GM19463 (cell line): ENCODE measurements at regions not wholly inside any gene's neighbourhood (a gene's known extent, or its start where the extent isn't known, plus 50 kb on each side); places are given as distances from the start of the nearest gene placed in this dataset.

Source experiments
- ATAC-seq: cut with Tn5 transposase; IDR thresholded peaks from one replicate; pipeline ENCODE4 v1.9.1; 2021; ENCODE audit warnings: mild to moderate bottlenecking, moderate library complexity; ENCODE audit not compliant: unreplicated experiment

DNA sequence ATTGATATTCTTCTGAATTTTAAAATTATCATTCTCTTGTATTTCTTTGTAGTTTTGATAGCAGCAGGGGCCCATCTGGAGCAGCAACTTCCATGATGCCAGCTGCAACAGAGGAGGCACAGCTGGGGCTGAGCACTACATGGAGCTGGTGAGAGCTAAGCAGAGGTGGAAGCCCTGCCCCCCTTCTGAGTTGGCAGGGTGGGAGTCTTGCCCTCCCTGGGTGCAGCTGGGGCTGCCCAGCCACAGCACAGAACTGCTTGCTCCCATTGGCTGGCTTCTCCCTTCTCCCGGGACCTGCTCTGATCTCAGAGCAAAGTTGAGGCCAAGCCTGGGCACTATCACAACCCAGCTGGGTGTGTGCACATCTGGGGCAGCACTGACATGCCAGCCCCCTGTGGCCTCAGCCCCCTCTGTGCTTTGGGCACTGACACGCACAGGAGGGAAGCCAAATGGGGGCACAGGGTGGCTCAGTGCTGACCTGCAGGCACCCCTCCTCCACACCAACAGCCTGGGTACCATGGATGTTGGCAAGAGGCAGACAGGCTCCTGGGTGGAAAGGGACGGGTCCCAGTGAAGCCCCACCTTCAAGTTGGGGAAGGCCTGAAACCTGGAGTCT is 69.1 kb upstream of the EYA4 start:
- ATAC-seq, result no peak

GRCh38 chr6:133173276-133173675 is 67.9 kb upstream of the EYA4 start:
- ATAC-seq, result no peak

DNA sequence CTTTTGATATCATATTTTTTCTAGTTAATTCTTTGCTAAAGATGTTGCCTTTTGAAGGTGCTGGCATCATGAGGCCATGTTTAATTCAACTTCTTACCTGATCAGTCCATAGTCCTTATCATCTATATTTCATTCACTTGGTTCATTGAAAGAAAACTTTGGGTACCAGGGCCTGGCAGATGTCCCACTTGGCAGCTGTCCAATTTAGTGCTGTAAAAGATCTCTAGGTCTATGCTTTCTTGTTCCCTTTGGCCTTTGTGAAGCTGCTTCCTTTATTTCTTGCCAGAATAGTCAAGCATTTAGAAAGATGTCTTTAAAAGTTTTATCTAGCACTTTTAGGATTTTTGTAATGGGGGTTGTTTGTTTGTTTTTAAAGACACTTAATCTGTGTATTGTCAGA is 61.7 kb upstream of the EYA4 start:
- no peak for ATAC-seq

DNA sequence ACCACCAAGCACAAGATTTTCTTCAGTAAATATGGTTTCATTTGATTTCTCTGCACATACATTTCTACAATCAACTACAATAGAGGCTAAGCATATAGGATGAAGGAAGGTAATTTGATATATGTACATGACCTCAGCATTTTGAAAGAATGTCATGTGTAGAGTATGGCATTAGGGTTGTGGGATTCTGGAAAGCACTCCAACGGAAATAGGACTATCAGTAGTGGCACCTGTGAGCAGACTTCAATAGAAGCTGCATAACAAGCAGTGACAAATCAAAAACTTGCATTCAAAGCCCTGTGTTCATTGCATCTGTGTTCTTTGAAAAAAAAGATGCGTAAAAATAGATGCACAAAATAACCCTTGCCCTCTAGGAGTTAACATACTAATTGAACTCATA is 57.5 kb upstream of the EYA4 start:
- ATAC-seq, result no peak

GRCh38 chr6:133184798-133185372 is 56.3 kb upstream of the EYA4 start:
- ATAC-seq, result no peak

DNA sequence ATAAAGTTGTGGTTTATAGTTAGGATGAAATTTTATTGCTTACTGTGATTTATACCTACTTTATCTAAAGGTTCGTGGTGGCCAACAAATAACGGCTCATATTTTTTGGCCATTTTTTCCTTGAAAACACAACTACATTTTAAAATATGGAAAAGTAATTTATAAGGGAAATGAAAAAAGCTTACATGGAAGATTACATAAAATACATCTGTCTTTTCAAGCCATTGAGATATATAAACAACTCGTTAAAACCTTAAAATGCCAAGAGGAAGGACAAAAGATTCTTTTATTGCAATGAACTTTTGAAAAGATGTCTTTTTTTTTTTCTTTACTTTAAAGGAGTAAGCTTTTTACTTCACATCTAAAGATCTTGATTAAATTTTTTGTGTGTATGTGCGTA is 55.4 kb upstream of the EYA4 start:
- ATAC-seq, result no peak

DNA sequence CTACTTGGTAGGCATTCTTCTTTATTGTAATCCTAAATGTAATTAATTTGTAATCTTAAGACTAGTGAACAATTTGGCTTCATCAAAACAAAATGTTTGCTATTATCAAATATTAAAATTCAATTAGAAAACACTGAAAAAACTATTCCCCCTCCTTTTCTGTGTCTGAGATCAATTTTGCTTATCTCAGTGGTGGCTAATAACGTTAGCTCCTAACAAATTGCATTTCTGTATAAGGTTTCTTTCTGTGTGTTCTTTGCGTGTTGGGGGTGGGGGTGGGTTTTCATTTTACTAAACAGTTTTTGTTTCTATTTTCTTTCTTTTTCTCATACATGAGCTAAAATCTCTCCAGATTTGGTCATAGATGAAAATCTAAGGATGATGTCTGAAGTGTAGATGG is 54.0 kb upstream of the EYA4 start:
- no peak for ATAC-seq

GRCh38 chr6:133187657-133188453 is 53.3 kb upstream of the EYA4 start:
- no peak for ATAC-seq

DNA sequence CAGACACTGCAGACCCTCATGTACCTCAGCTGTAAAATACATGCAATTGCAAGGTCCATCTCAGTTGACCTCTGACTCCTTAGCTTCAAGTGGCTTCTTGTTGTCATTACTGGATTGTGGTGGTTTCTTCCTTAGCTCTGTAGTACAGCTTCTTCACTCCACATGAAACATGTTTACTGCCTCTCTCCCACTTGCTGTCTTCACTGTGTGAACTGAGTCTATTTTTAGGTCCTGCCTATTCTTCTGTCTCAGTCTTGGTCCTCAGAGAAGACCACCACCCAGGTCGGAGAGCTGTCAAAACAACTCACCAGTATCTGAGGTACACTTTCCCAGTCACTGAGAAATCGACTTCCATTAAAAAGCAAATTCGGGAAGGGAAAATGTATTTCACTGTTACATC is 50.2 kb upstream of the EYA4 start:
- no peak for ATAC-seq

GRCh38 chr6:133191323-133191722 is 49.8 kb upstream of the EYA4 start:
- ATAC-seq, result no peak
